HepG2 (cell line): ENCODE measurements at regions not wholly inside any gene's neighbourhood (a gene's known extent, or its start where the extent isn't known, plus 50 kb on each side); places are given as distances from the start of the nearest gene placed in this dataset.
A peak's percentile ranks its signal among the peaks of the same experiment; 100 is the strongest.

Experiments
- CHCHD3 ChIP-seq: sonication (generic); formaldehyde crosslinking; IDR thresholded peaks from 2 replicates; pipeline ENCODE4 v1.8.0; 2022; ENCODE audit warnings: mild to moderate bottlenecking, missing genetic modification reagents, moderate library complexity
- GTF3A ChIP-seq: sonication (generic); formaldehyde crosslinking; conservative IDR thresholded peaks from 2 replicates; pipeline ENCODE4 v1.4.0; 2020; ENCODE audit warnings: mild to moderate bottlenecking, missing genetic modification reagents
- HIVEP1 ChIP-seq: sonication (generic); formaldehyde crosslinking; IDR thresholded peaks from 2 replicates; pipeline ENCODE4 v1.4.0; 2020; ENCODE audit warnings: mild to moderate bottlenecking, missing genetic modification reagents
- JUNB ChIP-seq: sonication (generic); formaldehyde crosslinking; IDR thresholded peaks from 2 replicates; pipeline ENCODE4 v1.8.0; 2022; ENCODE audit warnings: missing genetic modification reagents, mild to moderate bottlenecking, borderline replicate concordance
- MYC ChIP-seq: sonication (generic); formaldehyde crosslinking; IDR thresholded peaks from 2 replicates; pipeline ENCODE4 v1.9.0; 2021; ENCODE audit warnings: missing genetic modification reagents, borderline replicate concordance
- NCOA2 ChIP-seq: sonication (generic); formaldehyde crosslinking; IDR thresholded peaks from 2 replicates; pipeline ENCODE4 v1.8.0; 2022; ENCODE audit warnings: inconsistent platforms
- POLR2G ChIP-seq: fragments of 200-400 bp; formaldehyde crosslinking; IDR thresholded peaks from 2 replicates; pipeline ENCODE4 v1.6.1; 2018; ENCODE audit warnings: mild to moderate bottlenecking, low read depth, low read length, moderate library complexity
- REPIN1 ChIP-seq: sonication (generic); formaldehyde crosslinking; IDR thresholded peaks from 2 replicates; pipeline ENCODE4 v1.8.0; 2022; ENCODE audit warnings: missing genetic modification reagents, low read depth, mild to moderate bottlenecking, borderline replicate concordance
- SALL1 ChIP-seq: sonication (generic); formaldehyde crosslinking; IDR thresholded peaks from 2 replicates; pipeline ENCODE4 v1.8.0; 2022; ENCODE audit warnings: mild to moderate bottlenecking, missing genetic modification reagents
- TAF1 ChIP-seq: sonication (generic); formaldehyde crosslinking; IDR thresholded peaks from 2 replicates; pipeline ENCODE4 v1.4.0; 2020; ENCODE audit warnings: missing genetic modification reagents
- TBX2 ChIP-seq: sonication (generic); formaldehyde crosslinking; IDR thresholded peaks from 2 replicates; pipeline ENCODE4 v1.5.0; 2020; ENCODE audit warnings: missing genetic modification reagents, mild to moderate bottlenecking, borderline replicate concordance
- TCF12 ChIP-seq, 2 experiments: fragments of 450-650 bp in 1 of 2; sonication (generic) in 1 of 2; formaldehyde crosslinking in 1 of 2; IDR thresholded peaks; 2 replicates each; pipeline versions ENCODE4 v1.6.1 to v1.8.0; 2017 to 2022; ENCODE audit warnings: antibody characterized with exemption in 1 of 2, mild to moderate bottlenecking in 1 of 2, missing genetic modification reagents in 1 of 2, moderate library complexity in 1 of 2
- TRIM24 ChIP-seq: sonication (generic); formaldehyde crosslinking; IDR thresholded peaks from 2 replicates; pipeline ENCODE4 v1.8.0; 2022; ENCODE audit warnings: mild to moderate bottlenecking, missing genetic modification reagents
- U2AF1 ChIP-seq: fragments of 200-400 bp; formaldehyde crosslinking; optimal IDR thresholded peaks from 2 replicates; pipeline ENCODE3; 2017; ENCODE audit warnings: mild to moderate bottlenecking, low read depth, low read length
- XBP1 ChIP-seq: sonication (generic); formaldehyde crosslinking; IDR thresholded peaks from 2 replicates; pipeline ENCODE4 v1.5.0; 2020; ENCODE audit warnings: missing genetic modification reagents
- ZBTB7B ChIP-seq: sonication (generic); formaldehyde crosslinking; IDR thresholded peaks from 2 replicates; pipeline ENCODE4 v1.4.0; 2020; ENCODE audit warnings: missing genetic modification reagents
- ZNF30 ChIP-seq: sonication (generic); formaldehyde crosslinking; IDR thresholded peaks from 2 replicates; pipeline ENCODE4 v1.5.0; 2020; ENCODE audit warnings: mild to moderate bottlenecking, missing genetic modification reagents
- ZNF333 ChIP-seq: sonication (generic); formaldehyde crosslinking; IDR thresholded peaks from 2 replicates; pipeline ENCODE4 v1.4.0; 2020; ENCODE audit warnings: mild to moderate bottlenecking, missing genetic modification reagents, borderline replicate concordance
- ZNF556 ChIP-seq: sonication (generic); formaldehyde crosslinking; IDR thresholded peaks from 2 replicates; pipeline ENCODE4 v1.4.0; 2020; ENCODE audit warnings: mild to moderate bottlenecking, missing genetic modification reagents, borderline replicate concordance
- ZNF589 ChIP-seq: sonication (generic); formaldehyde crosslinking; conservative IDR thresholded peaks from 2 replicates; pipeline ENCODE4 v1.8.0; 2022; ENCODE audit warnings: mild to moderate bottlenecking, moderate library complexity, missing genetic modification reagents
- ZNF615 ChIP-seq: sonication (generic); formaldehyde crosslinking; IDR thresholded peaks from 2 replicates; pipeline ENCODE4 v1.5.0; 2020; ENCODE audit warnings: mild to moderate bottlenecking, missing genetic modification reagents, borderline replicate concordance
- ZNF788 ChIP-seq: sonication (generic); formaldehyde crosslinking; IDR thresholded peaks from 2 replicates; pipeline ENCODE4 v1.5.0; 2020; ENCODE audit warnings: mild to moderate bottlenecking, missing genetic modification reagents, borderline replicate concordance
- TF ChIP-seq, protein P1 (sequence below): sonication (generic); formaldehyde crosslinking; IDR thresholded peaks from 2 replicates; pipeline ENCODE4 v1.8.0; 2022; ENCODE audit warnings: mild to moderate bottlenecking, missing genetic modification reagents, moderate library complexity
- TF ChIP-seq, protein P2 (sequence below): sonication (generic); formaldehyde crosslinking; IDR thresholded peaks from 2 replicates; pipeline ENCODE4 v1.4.0; 2020; ENCODE audit warnings: mild to moderate bottlenecking, missing genetic modification reagents
- TF ChIP-seq, protein P3 (sequence below): sonication (generic); formaldehyde crosslinking; conservative IDR thresholded peaks from 2 replicates; pipeline ENCODE4 v1.8.0; 2022; ENCODE audit warnings: missing genetic modification reagents

DNA sequence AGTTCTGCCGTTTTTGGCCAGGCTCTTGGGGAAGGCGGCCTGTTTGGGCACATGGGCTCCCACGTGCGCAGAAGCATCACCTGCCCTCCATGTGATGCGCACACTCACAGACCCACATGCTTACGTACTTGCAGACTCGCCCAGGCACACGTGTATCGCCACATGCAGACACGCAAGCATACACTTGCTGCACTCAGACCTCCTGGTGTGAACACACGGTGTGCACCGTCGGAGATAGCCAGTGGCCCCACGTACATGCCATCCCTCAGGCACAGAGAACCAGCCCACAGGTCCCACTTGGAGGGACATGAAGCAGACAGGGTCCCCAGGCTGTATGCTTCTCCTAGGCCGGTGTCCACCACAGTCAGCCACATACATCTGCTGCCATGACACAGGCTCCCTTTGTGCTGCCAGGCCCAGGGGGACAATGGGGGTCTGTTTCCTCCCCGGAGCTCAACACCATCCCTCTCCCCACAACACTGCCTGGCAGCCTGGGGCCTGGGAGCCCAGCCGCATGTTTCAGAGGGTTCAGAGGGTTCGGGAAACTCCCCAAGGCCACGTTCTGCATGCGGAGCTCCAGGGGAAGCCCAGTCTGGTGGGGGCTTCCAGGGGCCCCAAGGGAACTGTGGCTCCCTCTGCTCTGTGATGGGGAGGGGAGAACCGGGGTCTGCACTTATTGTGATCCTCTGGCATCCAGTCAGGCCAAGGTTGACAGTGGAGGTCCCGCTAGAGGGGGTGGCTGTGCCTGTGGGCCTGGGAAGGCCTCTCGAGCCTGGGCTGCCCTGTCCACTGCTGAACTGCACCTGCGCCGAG is 208.1 kb upstream of the HAAO start (continued):
- TF ChIP-seq REPIN1 (CRISPR knock-in tag) (peak; percentile 60; the same call in 1 of the 2 replicates), CHCHD3 (peak; percentile 88; the same call in 1 of the 2 replicates), TRIM24 (CRISPR knock-in tag) (no peak), POLR2G (peak; percentile 41; the same call in 1 of the 2 replicates), ZBTB7B (CRISPR knock-in tag) (peak; percentile 78), HIVEP1 (CRISPR knock-in tag) (peak; percentile 95; the same call in 1 of the 2 replicates), ZNF30 (CRISPR knock-in tag) (no peak), NCOA2 (peak; percentile 58; the same call in 1 of the 2 replicates), MYC (CRISPR knock-in tag) (0 out of 2 replicates have a peak, but pooled peaks have one; percentile 41), JUNB (CRISPR knock-in tag) (peak; percentile 68; the same call in 1 of the 2 replicates), GTF3A (CRISPR knock-in tag) (no peak), TCF12 (IDR thresholded peaks at IDR 0.05) (no peak), TCF12 (CRISPR knock-in tag; IDR thresholded peaks at IDR 0.05) (peak; percentile 63; the same call in 1 of the 2 replicates), SALL1 (CRISPR knock-in tag) (peak; percentile 80), TBX2 (peak; percentile 68; the same call in 1 of the 2 replicates), ZNF788 (peak; percentile 46; the same call in 1 of the 2 replicates), XBP1 (CRISPR knock-in tag) (no peak), ZNF615 (CRISPR knock-in tag) (no peak), ZNF333 (CRISPR knock-in tag) (0 out of 2 replicates have a peak, but pooled peaks have one; percentile 84), TAF1 (0 out of 2 replicates have a peak, but pooled peaks have one; percentile 42), ZNF589 (CRISPR knock-in tag) (peak; percentile 85), ZNF556 (peak; percentile 67; the same call in 1 of the 2 replicates), U2AF1 (peak; percentile 64)
- TF ChIP-seq, protein P1, sequence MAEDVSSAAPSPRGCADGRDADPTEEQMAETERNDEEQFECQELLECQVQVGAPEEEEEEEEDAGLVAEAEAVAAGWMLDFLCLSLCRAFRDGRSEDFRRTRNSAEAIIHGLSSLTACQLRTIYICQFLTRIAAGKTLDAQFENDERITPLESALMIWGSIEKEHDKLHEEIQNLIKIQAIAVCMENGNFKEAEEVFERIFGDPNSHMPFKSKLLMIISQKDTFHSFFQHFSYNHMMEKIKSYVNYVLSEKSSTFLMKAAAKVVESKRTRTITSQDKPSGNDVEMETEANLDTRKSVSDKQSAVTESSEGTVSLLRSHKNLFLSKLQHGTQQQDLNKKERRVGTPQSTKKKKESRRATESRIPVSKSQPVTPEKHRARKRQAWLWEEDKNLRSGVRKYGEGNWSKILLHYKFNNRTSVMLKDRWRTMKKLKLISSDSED (CRISPR knock-in tag), result peak; percentile 91; the same call in 1 of the 2 replicates
- TF ChIP-seq, protein P2, sequence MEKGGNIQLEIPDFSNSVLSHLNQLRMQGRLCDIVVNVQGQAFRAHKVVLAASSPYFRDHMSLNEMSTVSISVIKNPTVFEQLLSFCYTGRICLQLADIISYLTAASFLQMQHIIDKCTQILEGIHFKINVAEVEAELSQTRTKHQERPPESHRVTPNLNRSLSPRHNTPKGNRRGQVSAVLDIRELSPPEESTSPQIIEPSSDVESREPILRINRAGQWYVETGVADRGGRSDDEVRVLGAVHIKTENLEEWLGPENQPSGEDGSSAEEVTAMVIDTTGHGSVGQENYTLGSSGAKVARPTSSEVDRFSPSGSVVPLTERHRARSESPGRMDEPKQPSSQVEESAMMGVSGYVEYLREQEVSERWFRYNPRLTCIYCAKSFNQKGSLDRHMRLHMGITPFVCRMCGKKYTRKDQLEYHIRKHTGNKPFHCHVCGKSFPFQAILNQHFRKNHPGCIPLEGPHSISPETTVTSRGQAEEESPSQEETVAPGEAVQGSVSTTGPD (CRISPR knock-in tag), result 0 out of 2 replicates have a peak, but pooled peaks have one; percentile 5
- TF ChIP-seq, protein P3, sequence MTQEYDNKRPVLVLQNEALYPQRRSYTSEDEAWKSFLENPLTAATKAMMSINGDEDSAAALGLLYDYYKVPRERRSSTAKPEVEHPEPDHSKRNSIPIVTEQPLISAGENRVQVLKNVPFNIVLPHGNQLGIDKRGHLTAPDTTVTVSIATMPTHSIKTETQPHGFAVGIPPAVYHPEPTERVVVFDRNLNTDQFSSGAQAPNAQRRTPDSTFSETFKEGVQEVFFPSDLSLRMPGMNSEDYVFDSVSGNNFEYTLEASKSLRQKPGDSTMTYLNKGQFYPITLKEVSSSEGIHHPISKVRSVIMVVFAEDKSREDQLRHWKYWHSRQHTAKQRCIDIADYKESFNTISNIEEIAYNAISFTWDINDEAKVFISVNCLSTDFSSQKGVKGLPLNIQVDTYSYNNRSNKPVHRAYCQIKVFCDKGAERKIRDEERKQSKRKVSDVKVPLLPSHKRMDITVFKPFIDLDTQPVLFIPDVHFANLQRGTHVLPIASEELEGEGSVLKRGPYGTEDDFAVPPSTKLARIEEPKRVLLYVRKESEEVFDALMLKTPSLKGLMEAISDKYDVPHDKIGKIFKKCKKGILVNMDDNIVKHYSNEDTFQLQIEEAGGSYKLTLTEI (CRISPR knock-in tag), result no peak; the same call in 1 of the 2 replicates
